HG03108 (cell line): ENCODE measurements at regions not wholly inside any gene's neighbourhood (a gene's known extent, or its start where the extent isn't known, plus 50 kb on each side); places are given as distances from the start of the nearest gene placed in this dataset.
A peak's percentile ranks its signal among the peaks of the same experiment; 100 is the strongest.

ENCODE experiments used
- ATAC-seq: cut with Tn5 transposase; IDR thresholded peaks from one replicate; pipeline ENCODE4 v1.9.1; 2021; ENCODE audit warnings: moderate library complexity; ENCODE audit not compliant: unreplicated experiment

DNA sequence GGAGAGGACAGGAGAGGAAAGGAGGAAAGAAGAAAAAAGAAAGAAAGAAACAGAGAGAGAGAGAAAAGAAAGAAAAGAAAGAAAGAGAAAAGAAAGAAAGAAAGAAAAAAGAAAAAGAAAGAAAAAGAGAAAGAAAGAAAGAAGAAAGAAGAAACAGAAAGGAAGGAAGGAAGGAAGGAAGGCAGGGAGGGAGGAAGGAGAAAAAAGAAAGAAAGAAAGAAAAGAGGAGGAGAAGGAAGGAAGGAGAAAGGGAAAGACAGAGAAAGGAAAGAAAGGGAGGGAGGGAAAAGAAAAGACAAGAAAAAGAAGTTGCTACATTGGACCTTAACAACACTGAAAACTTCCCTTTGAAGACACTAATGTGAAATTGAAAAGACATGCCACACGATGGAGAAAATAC lies 56.6 kb upstream of the CCL2 start:
- no peak for ATAC-seq

DNA sequence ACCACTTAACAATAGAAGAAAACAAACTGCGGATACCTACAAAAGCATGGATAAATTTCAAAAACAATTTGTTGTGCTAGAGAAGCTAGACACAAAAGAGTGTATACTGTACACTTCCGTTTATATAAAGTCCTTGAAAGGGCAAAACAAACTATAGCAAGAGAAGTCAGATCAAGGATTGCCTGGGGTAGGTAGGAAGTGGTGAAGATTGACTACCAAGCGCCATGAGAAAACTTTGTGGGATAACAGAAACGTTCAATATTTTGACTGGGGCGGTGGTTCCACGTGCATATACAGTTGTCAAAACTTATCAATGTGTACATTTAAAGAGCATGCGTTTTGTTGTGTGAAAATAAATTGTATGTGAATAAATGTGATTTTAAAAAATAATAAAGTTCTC lies 55.6 kb upstream of the CCL2 start:
- ATAC-seq = no peak

DNA sequence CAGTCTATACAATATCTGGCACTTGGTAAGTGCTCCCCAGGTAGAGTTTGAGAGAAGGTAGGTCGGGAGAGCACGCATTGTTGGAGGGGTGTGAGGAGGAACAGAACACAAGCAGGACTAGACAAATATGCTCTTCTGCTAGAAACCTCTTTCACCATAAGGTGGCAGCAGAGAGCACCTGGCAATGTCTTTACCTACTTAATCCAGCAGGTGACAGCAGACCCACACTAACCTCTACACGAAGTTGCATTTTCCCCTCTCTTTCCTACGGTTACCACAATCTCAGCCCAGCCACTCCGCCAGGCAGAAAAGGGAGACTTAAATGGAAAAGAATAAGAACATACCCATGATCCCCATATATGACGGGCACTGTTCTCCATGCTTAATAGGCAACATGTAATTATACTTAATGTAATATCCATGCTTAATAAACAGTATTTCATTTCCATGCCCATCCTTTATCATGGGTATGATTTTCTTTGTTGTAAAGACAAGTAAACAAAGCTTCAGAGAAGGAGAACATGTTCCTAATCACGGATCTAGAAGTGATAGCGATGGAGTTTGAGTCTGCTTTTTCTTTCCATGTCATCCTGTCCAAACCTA lies 55.1 kb upstream of the CCL2 start:
- peak; percentile 58 for ATAC-seq

DNA sequence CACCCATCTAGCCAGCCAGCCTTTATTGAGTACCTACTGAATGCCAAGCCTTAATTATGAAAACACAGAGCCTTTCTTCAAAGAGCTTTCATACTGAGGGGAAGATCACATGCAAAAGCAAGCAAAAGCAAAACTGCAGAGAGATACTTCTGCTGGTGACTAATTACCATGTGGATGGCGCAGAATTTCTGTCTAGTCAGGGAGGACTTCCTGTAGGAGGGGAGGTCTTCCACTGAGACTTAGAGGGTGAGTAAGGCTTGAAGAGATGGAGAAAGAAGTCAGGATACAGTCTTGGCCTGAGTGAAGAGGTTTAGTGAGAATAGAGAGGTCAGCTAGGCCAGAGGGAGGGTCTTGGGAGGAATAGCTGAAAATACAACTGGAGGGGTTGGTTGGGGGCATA lies 53.9 kb upstream of the CCL2 start:
- no peak for ATAC-seq

DNA sequence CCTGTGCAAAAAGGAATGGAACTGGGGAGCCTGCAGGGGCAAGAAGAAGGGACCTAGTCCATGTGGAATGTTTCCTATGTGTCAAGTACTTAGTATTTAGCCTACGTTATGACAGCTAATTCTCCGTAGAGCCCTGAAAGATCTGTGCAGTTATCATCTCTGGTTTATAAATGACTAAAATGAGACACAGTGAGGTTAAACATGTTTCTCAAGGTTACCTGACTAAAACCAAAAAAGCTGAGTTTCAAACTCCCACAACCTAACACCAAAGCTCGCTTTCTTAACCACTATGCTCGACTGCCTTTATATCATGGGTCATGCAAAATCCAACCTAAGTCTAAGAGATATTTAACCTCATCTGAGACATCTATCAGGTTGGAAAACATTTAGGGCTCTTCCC lies 53.3 kb upstream of the CCL2 start:
- no peak for ATAC-seq

DNA sequence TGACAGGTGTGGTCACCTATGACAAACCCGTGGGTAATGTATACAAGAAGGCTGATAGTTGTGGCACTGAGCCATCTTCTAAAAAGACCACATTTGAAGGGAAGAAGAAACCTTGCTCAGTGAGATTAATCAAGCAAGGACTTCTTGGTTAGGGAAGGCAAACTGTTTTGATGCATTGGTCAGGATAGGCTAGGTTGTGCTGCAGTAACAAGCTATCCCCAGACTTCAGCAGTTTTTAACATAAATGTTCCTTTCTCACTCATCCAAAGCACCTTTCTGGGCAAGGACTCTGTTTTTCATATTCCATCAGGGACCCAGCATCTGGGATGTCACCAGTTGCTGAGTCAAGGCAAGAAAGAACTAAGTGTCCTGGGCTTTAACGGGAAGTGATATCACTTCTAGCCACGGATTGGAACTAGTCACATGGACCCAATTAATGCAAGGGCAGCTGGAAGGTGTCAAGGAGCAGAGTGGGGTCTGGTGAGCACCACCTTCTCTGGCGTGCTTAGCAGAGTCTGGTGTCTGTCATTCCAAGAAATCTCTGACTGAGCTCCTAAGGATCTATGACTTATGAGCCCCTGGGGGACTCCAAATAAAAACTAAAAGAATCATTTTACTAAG lies 52.0 kb upstream of the CCL2 start:
- ATAC-seq = no peak

DNA sequence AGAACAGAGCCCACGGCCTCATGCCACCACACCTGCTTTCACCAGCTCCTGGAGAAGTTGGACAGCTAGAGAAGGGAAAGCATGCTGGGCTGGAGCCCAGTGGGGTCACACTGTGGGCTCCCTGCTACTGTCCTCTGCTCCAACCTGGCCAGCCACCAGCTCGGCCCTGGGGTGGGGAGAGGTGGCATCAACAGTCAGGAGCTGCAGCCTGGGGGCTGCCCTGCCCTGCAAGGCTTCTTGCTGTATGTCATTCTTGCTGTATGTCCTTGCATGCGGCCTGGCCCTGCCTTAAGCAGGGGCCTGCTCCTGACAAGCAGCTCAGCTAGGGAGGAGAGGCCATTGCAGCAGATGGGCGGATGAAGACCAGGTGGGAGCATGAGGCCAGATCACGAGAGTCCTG lies 50.7 kb upstream of the CCL2 start:
- ATAC-seq = no peak
